Keratinocyte (primary cell): ENCODE measurements at regions not wholly inside any gene's neighbourhood (a gene's known extent, or its start where the extent isn't known, plus 50 kb on each side); places are given as distances from the start of the nearest gene placed in this dataset.
A peak's percentile ranks its signal among the peaks of the same experiment; 100 is the strongest.

Experiments
- DNase-seq: peaks from one replicate; pipeline ENCODE4 v3.0.0-alpha.2; 2011; ENCODE audit warnings: low read depth, missing footprints, low spot score
- FAIRE-seq: peaks from 2 replicates; lab custom pipeline; 2011; peaks lifted over from hg19 to GRCh38; lab: Jason Lieb, UNC
- H2AFZ ChIP-seq: 2 replicates; pipeline ENCODE4 v1.6.0; 2012; ENCODE audit warnings: low read length, control low read depth, inconsistent platforms; ENCODE audit not compliant: control insufficient read depth
- H3K27ac ChIP-seq: 2 replicates; pipeline ENCODE4 v1.5.1; 2011; ENCODE audit warnings: low read length; ENCODE audit not compliant: control insufficient read depth, insufficient read depth
- H3K27me3 ChIP-seq: 3 replicates; pipeline ENCODE4 v1.6.0; 2011; ENCODE audit warnings: low read length; ENCODE audit not compliant: control insufficient read depth, insufficient read depth; ENCODE audit errors: extremely low read depth
- H3K36me3 ChIP-seq, 2 experiments: 2 replicates in 1 of 2; 3 replicates in 1 of 2; pipeline ENCODE4 v1.5.1; 2011; ENCODE audit warnings: low read length in 2 of 2, mild to moderate bottlenecking in 1 of 2; ENCODE audit not compliant: control insufficient read depth in 2 of 2, insufficient read depth in 2 of 2; ENCODE audit errors: extremely low read depth in 1 of 2
- H3K4me1 ChIP-seq: 3 replicates; pipeline ENCODE4 v1.5.1; 2011; ENCODE audit warnings: low read length; ENCODE audit not compliant: control insufficient read depth, insufficient read depth; ENCODE audit errors: extremely low read depth
- H3K4me2 ChIP-seq: 3 replicates; pipeline ENCODE4 v1.6.0; 2011; ENCODE audit warnings: low read depth, low read length; ENCODE audit not compliant: control insufficient read depth, insufficient read depth; ENCODE audit errors: extremely low read depth
- H3K4me3 ChIP-seq, 3 experiments: fragments of 200-600 bp in 1 of 3; sonication (generic) in 1 of 3; 2 replicates in 2 of 3; 3 replicates in 1 of 3; pipeline ENCODE4 v1.5.1; 2011 to 2016; ENCODE audit warnings: low read length in 3 of 3, mild to moderate bottlenecking in 3 of 3, control low read depth in 2 of 3, inconsistent platforms in 1 of 3, low read depth in 1 of 3, mixed read lengths in 1 of 3, mixed run types in 1 of 3, moderate library complexity in 1 of 3; ENCODE audit not compliant: control insufficient read depth in 2 of 3, insufficient read depth in 2 of 3; ENCODE audit errors: extremely low read depth in 1 of 3
- H3K79me2 ChIP-seq: 2 replicates; pipeline ENCODE4 v1.6.0; 2012; ENCODE audit warnings: low read length; ENCODE audit not compliant: control insufficient read depth, insufficient read depth
- H3K9ac ChIP-seq: 3 replicates; pipeline ENCODE4 v1.6.0; 2011; ENCODE audit warnings: low read length; ENCODE audit not compliant: control insufficient read depth, insufficient read depth; ENCODE audit errors: extremely low read depth
- H3K9me1 ChIP-seq: 3 replicates; pipeline ENCODE4 v1.6.0; 2011; ENCODE audit warnings: low read length; ENCODE audit not compliant: control insufficient read depth, insufficient read depth; ENCODE audit errors: extremely low read depth
- H3K9me3 ChIP-seq: 2 replicates; pipeline ENCODE4 v1.5.1; 2012; ENCODE audit warnings: low read depth, low read length; ENCODE audit not compliant: control insufficient read depth
- H4K20me1 ChIP-seq: 3 replicates; pipeline ENCODE4 v1.6.0; 2011; ENCODE audit warnings: low read length; ENCODE audit not compliant: control insufficient read depth, insufficient read depth; ENCODE audit errors: extremely low read depth
- EZH2 ChIP-seq: IDR thresholded peaks from one replicate; pipeline ENCODE4 v1.6.1; 2012; ENCODE audit warnings: inconsistent platforms, mild to moderate bottlenecking, low read length, moderate library complexity
- dilution Hi-C: fragments of 300-500 bp; cut with MboI; formaldehyde crosslinking; loops from one replicate; pipeline ENCODE4 v1.7.0; 2020; ENCODE audit warnings: low sequenced_read_pairs; ENCODE audit not compliant: extremely low pct_ligation_motif_present
- TF ChIP-seq, protein P1 (sequence below), 3 experiments: IDR thresholded peaks in 1 of 3; conservative IDR thresholded peaks in 1 of 3; optimal IDR thresholded peaks in 1 of 3; 2 replicates in 2 of 3; 3 replicates in 1 of 3; pipeline versions ENCODE3 to v1.5.1; 2011; ENCODE audit warnings: low read length in 3 of 3, mild to moderate bottlenecking in 3 of 3, moderate library complexity in 2 of 3, control low read depth in 1 of 3, inconsistent platforms in 1 of 3; ENCODE audit not compliant: insufficient read depth in 2 of 3; ENCODE audit errors: extremely low read depth in 1 of 3

GRCh38 chr11:15865212-15865987 is 490.9 kb downstream of the SOX6 start:
- peak; percentile 95 for FAIRE-seq
- Histone ChIP-seq H4K20me1 (no peaks in the 10 kb centered on the region), H3K9me3 (no peaks in the 10 kb centered on the region), H3K79me2 (no peaks in the 10 kb centered on the region), H3K9ac (peak overlapping the region; percentile 11), H3K27ac (peak overlapping the region; percentile 60), H3K36me3 (no peaks in the 10 kb centered on the region), H3K4me3 (no peak overlapping the region), H3K27me3 (no peaks in the 10 kb centered on the region), H3K9me1 (no peaks in the 10 kb centered on the region), H2AFZ (no peak overlapping the region), H3K4me1 (peaks cover 21% of the 10 kb centered on the region), H3K4me2 (peak overlapping the region; percentile 55)
- peak; percentile 42 for DNase-seq
- TF ChIP-seq EZH2: no peak
- TF ChIP-seq, protein P1, sequence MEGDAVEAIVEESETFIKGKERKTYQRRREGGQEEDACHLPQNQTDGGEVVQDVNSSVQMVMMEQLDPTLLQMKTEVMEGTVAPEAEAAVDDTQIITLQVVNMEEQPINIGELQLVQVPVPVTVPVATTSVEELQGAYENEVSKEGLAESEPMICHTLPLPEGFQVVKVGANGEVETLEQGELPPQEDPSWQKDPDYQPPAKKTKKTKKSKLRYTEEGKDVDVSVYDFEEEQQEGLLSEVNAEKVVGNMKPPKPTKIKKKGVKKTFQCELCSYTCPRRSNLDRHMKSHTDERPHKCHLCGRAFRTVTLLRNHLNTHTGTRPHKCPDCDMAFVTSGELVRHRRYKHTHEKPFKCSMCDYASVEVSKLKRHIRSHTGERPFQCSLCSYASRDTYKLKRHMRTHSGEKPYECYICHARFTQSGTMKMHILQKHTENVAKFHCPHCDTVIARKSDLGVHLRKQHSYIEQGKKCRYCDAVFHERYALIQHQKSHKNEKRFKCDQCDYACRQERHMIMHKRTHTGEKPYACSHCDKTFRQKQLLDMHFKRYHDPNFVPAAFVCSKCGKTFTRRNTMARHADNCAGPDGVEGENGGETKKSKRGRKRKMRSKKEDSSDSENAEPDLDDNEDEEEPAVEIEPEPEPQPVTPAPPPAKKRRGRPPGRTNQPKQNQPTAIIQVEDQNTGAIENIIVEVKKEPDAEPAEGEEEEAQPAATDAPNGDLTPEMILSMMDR (optimal IDR thresholded peaks at IDR 0.05 in 1 of 3, IDR thresholded peaks at IDR 0.05 in 1 of 3, conservative IDR thresholded peaks at IDR 0.05 in 1 of 3; ENCODE audit: extremely low read depth in 1 of 3, insufficient read depth in 2 of 3, low read length in 3 of 3): no peak
- dilution Hi-C loops: no loop called here

DNA sequence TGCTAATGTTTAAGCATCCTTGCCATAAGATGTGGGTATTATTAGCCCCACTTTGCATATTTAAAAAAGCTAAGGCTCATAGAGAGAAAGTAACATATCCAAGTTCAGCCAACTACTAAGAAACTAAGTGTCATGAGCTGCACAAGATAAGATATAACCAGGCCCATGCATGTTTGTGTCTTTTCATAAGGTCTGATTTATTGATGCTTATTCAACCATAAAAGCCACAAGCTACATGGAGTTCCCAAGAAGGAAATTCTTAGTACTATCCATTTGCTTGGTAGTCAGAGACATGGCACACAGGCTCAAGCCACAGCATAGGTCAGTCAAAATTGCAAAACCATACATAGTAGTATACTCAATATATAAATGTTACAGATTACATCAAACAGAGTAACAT is 488.5 kb downstream of the SOX6 start:
- dilution Hi-C loops: no loop called here
- TF ChIP-seq, protein P1 (optimal IDR thresholded peaks at IDR 0.05 in 1 of 3, IDR thresholded peaks at IDR 0.05 in 1 of 3, conservative IDR thresholded peaks at IDR 0.05 in 1 of 3; ENCODE audit: extremely low read depth in 1 of 3, insufficient read depth in 2 of 3, low read length in 3 of 3): no peak
- TF ChIP-seq EZH2: no peak
- Histone ChIP-seq H3K79me2 (no peaks in the 10 kb centered on the region), H3K4me1 (peaks cover 21% of the 10 kb centered on the region), H4K20me1 (no peaks in the 10 kb centered on the region), H3K9me1 (no peaks in the 10 kb centered on the region), H3K9me3 (no peaks in the 10 kb centered on the region), H3K4me3 (no peak overlapping the region), H2AFZ (no peak overlapping the region), H3K36me3 (no peaks in the 10 kb centered on the region), H3K27me3 (no peaks in the 10 kb centered on the region), H3K9ac (no peak overlapping the region), H3K27ac (no peak overlapping the region), H3K4me2 (no peak overlapping the region)
- FAIRE-seq: no peak
- DNase-seq: no peak
